Peyer's patch (tissue), 4 donors: ENCODE measurements at regions not wholly inside any gene's neighbourhood (a gene's known extent, or its start where the extent isn't known, plus 50 kb on each side); places are given as distances from the start of the nearest gene placed in this dataset.

Experiments used
- CTCF ChIP-seq, 6 experiments: fragments of 450-650 bp in 4 of 6; fragments of 200-600 bp in 2 of 6; sonication (generic) in 1 of 6; IDR thresholded peaks; one replicate each; pipeline ENCODE4 v1.5.1; 2017 to 2019; ENCODE audit warnings: antibody characterized with exemption in 6 of 6, mild to moderate bottlenecking in 3 of 6, moderate library complexity in 1 of 6
- POLR2A ChIP-seq, 2 donors: fragments of 450-650 bp; IDR thresholded peaks; one replicate each; pipeline ENCODE4 v1.5.1; 2017; ENCODE audit warnings: antibody characterized with exemption in 2 of 2, mild to moderate bottlenecking in 2 of 2, moderate library complexity in 2 of 2

- no peak for TF ChIP-seq POLR2A (IDR thresholded peaks at IDR 0.05)
- no peak for TF ChIP-seq CTCF (IDR thresholded peaks at IDR 0.05)
Observed at GRCh38 chr9:26637101-26637500, 255.5 kb downstream of the CAAP1 start.
